ENCODE measurements at regions not wholly inside any gene's neighbourhood (a gene's known extent, or its start where the extent isn't known, plus 50 kb on each side); places are given as distances from the start of the nearest gene placed in this dataset.

DNA sequence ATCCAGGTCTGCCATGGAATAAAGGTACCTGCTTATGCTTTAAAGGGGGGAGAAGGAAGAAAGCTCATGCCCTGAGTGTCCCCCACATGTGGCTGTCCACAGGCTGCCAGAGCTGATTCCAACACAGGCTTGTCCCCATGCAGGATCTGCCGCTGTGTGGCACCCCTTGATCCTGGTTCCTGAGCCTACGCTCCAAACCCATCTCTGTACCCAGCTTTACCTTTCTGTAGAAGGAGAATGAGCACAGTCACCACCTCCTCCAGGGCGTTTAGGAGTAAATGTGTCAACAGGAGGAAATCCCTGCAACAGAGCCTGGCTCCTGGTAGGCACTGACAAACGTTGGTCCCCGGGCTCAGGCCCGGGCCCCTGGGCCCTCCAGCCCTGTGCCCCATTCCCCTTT, 175.6 kb downstream of the RBFOX3 start:
- Mint-ChIP-seq H3K27ac (ENCODE audit: low read depth) (no peak overlapping the region), H3K36me3 (ENCODE audit: insufficient read depth) (no peaks in the 10 kb centered on the region), H3K9me3 (no peaks in the 10 kb centered on the region), H3K27me3 (peaks cover 45% of the 10 kb centered on the region), H3K4me1 (no peaks in the 10 kb centered on the region), H3K4me3 (no peak overlapping the region)
- DNase-seq (ENCODE audit: low spot score in 2 of 2) (no peak), ATAC-seq (replicated peaks; ENCODE audit: extremely low read depth, poor library complexity, severe bottlenecking) (no peak)

DNA sequence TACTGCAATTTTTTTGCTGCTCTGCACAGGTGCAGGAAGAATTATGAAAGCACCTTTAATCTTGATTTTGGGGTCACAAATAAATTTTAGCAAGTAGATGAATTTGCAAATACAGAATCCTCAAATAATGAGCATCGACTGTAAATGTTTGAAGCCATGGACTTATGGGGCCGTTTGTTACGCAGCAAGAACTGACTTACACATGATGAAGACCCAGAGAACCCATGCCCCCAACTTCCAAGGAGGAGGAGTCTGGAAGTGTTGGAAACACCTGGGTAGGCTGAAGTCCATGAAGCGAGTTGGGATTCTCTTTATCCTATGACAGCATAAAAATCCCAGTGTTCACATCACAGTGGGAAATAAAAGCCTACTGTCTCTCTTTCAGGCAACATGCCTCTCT, 176.6 kb downstream of the RBFOX3 start:
- Mint-ChIP-seq H3K4me3 (no peak overlapping the region), H3K36me3 (ENCODE audit: insufficient read depth) (no peaks in the 10 kb centered on the region), H3K27me3 (peaks cover 50% of the 10 kb centered on the region), H3K9me3 (no peaks in the 10 kb centered on the region), H3K4me1 (no peaks in the 10 kb centered on the region), H3K27ac (ENCODE audit: low read depth) (no peak overlapping the region)
- ATAC-seq (replicated peaks; ENCODE audit: extremely low read depth, poor library complexity, severe bottlenecking) (no peak), DNase-seq (ENCODE audit: low spot score in 2 of 2) (no peak)

DNA sequence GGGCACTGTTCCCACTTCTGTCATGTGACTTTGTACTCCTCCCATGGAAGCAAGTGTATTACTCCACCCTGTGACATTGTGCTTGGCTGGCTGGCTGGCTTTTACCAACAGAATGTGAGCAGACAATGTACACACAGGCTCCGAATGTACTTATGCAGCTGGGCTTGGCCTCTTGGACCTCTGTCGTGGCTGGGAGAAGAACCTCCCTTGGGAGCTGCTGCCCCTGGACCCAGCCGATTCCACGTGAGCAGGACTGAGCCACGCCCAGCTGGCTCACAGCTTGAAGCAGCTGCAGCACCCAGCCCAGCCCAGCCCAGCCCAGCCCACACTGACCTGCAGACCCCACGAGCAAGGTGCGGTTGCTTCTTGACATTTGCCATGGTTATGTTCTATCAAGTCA, 177.5 kb downstream of the RBFOX3 start:
- ATAC-seq (replicated peaks; ENCODE audit: extremely low read depth, poor library complexity, severe bottlenecking) (no peak), DNase-seq (ENCODE audit: low spot score in 2 of 2) (no peak)
- H3K27me3 Mint-ChIP-seq: peaks cover 53% of the 10 kb centered on the region
- H3K4me3 Mint-ChIP-seq: no peak overlapping the region
- no peaks in the 10 kb centered on the region for H3K4me1 Mint-ChIP-seq
- no peaks in the 10 kb centered on the region for H3K36me3 Mint-ChIP-seq (ENCODE audit: insufficient read depth)
- no peak overlapping the region for H3K27ac Mint-ChIP-seq (ENCODE audit: low read depth)
- no peaks in the 10 kb centered on the region for H3K9me3 Mint-ChIP-seq

DNA sequence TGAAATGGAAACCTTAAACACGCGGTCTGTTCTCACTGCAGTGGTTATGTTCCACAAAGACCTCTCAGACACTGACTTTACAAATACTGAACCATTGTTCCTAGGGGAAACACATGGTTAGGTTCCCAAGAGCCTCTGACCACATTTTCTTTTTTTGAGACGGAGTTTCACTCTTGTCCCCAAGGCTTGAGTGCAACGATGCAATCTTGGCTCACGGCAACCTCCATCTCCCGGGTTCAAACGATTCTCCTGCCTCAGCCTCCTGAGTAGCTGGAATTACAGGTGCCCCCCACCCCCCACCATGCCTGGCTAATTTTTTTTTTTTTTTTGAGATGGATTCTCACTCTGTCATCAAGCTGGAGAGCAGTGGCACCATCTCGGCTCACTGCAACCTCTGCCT, 179.7 kb downstream of the RBFOX3 start:
- no peaks in the 10 kb centered on the region for H3K9me3 Mint-ChIP-seq
- H3K4me3 Mint-ChIP-seq: no peak overlapping the region
- peaks cover 49% of the 10 kb centered on the region for H3K27me3 Mint-ChIP-seq
- no peaks in the 10 kb centered on the region for H3K36me3 Mint-ChIP-seq (ENCODE audit: insufficient read depth)
- DNase-seq (ENCODE audit: low spot score in 2 of 2) (no peak), ATAC-seq (replicated peaks; ENCODE audit: extremely low read depth, poor library complexity, severe bottlenecking) (no peak)
- H3K27ac Mint-ChIP-seq (ENCODE audit: low read depth): no peak overlapping the region
- no peaks in the 10 kb centered on the region for H3K4me1 Mint-ChIP-seq

DNA sequence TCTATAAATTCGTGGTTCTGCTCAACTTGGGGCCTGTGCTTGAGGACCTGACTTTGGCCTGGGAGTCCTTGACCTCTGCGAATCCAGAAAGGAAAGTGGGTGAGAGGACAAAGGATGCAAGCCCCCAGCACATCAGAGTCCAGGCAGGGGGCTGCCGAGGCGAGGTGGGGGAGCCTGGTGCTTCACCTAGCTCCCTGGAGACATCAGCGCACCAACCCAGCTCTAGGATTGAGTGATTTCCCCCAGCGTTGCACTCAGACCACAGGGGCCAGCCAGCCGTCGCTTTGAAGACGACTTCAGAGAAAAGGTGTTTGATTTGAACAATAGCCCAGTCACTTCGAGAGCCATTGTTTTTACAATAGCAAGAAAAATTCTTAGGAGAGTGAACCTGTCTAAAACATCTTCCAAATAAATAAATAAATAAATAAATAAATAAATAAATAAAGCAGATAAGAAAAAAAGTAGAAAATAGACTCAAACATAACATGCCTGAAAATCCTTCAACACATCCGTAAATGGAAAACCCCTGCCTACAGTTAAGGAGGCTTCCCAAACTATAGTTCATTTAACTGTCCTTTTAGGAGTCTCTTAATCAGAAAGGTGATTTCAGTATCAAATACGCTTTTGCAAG, 180.9 kb downstream of the RBFOX3 start:
- H3K36me3 Mint-ChIP-seq (ENCODE audit: insufficient read depth): no peaks in the 10 kb centered on the region
- H3K4me3 Mint-ChIP-seq: no peak overlapping the region
- H3K9me3 Mint-ChIP-seq: no peaks in the 10 kb centered on the region
- ATAC-seq (replicated peaks; ENCODE audit: extremely low read depth, poor library complexity, severe bottlenecking) (no peak), DNase-seq (ENCODE audit: low spot score in 2 of 2) (no peak)
- H3K27ac Mint-ChIP-seq (ENCODE audit: low read depth): no peak overlapping the region
- no peaks in the 10 kb centered on the region for H3K4me1 Mint-ChIP-seq
- H3K27me3 Mint-ChIP-seq: peaks cover 51% of the 10 kb centered on the region

DNA sequence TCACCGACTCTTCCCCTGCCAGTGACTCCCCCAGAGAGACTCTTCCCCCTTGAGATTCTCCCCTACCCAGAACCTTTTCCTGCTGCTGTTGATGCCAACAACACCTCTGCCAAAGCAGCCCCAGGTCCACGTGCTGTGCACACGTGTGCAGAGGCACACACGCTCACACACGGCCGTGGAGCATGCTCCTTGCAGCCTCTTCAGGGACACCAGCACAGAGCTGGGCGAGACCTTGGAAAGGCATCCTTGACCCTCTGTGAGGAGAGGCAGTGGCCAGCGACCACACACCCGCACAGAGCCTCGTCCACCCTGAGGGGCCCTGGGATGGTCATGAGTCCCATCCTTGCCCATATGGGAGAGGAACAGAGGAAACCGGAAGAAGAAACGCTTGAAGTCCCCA, 181.9 kb downstream of the RBFOX3 start:
- Mint-ChIP-seq H3K27me3 (peaks cover 58% of the 10 kb centered on the region), H3K4me3 (no peak overlapping the region), H3K36me3 (ENCODE audit: insufficient read depth) (no peaks in the 10 kb centered on the region), H3K27ac (ENCODE audit: low read depth) (no peak overlapping the region), H3K4me1 (no peaks in the 10 kb centered on the region), H3K9me3 (no peaks in the 10 kb centered on the region)
- ATAC-seq (replicated peaks; ENCODE audit: extremely low read depth, poor library complexity, severe bottlenecking): no peak
- no peak for DNase-seq (ENCODE audit: low spot score in 2 of 2)

DNA sequence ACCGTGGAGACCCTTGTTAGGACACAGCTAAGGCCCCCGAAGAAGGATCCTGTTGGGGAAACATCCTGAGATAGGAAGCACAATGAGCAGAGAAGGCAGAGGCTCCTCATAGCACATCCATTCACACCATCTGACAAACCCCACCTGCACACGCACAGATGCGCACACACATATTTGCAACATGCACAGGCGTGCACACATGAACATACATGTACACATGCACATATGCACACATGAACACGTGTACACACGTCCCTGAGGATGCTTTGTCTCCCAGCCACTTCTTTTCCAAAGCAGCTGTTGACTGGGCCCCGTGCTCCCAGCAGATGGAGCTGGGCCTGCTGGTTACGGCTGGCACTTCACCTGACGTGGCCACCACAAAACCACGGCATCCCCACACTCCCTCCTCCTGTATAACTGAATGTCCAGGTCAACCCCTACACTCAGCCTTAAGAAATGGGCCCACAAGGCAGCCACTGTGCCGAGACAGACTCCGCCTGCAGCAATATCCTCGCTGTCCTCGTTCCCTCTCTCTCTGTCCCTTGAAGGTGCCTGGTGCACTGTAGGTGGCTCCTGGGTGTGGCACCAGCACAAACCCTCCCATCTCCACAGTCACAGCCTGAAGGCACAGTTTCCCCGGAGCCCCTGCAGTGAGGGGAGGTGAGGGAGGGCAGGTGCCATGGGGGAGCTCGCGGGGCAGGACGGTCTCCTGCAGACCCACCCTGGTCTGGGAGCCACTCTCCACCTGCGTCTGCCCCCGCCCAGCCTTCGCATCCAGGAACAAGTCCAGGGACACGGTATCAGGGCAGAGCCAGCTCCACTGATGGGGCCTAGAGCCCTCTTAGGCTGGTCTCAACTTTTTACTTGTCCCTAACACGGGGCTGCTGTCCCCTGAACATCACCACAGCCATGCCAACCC, 183.0 kb downstream of the RBFOX3 start:
- H3K27ac Mint-ChIP-seq (ENCODE audit: low read depth): no peak overlapping the region
- no peaks in the 10 kb centered on the region for H3K9me3 Mint-ChIP-seq
- no peaks in the 10 kb centered on the region for H3K4me1 Mint-ChIP-seq
- no peak for ATAC-seq (replicated peaks; ENCODE audit: extremely low read depth, poor library complexity, severe bottlenecking)
- H3K36me3 Mint-ChIP-seq (ENCODE audit: insufficient read depth): no peaks in the 10 kb centered on the region
- no peak for DNase-seq (ENCODE audit: low spot score in 2 of 2)
- peaks cover 58% of the 10 kb centered on the region for H3K27me3 Mint-ChIP-seq
- no peak overlapping the region for H3K4me3 Mint-ChIP-seq

DNA sequence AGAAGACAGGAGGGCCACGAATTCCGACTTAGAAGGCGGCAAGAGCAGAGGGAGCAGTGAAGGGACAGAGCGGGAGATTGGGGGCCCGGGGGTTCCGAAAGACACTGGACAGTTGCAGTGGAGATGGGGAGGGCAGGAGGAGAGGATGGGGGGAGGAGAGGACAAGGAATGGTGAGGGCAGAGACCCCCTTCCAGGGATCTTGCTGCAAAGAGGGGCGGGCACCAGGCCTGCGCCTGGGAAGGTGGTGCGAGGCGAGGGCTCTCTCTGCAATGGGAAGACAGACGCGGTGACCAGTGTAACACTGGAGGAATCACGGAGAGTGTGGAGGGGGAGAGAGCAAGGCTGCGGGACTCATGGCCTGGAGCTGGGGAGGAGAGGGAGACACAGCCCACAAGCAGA, 185.2 kb downstream of the RBFOX3 start:
- H3K36me3 Mint-ChIP-seq (ENCODE audit: insufficient read depth): no peaks in the 10 kb centered on the region
- DNase-seq (ENCODE audit: low spot score in 2 of 2): no peak
- H3K9me3 Mint-ChIP-seq: no peaks in the 10 kb centered on the region
- H3K4me1 Mint-ChIP-seq: no peaks in the 10 kb centered on the region
- H3K27me3 Mint-ChIP-seq: peaks cover 58% of the 10 kb centered on the region
- no peak overlapping the region for H3K4me3 Mint-ChIP-seq
- peak overlapping the region; percentile 60 for H3K27ac Mint-ChIP-seq (ENCODE audit: low read depth)
- ATAC-seq (replicated peaks; ENCODE audit: extremely low read depth, poor library complexity, severe bottlenecking): no peak

DNA sequence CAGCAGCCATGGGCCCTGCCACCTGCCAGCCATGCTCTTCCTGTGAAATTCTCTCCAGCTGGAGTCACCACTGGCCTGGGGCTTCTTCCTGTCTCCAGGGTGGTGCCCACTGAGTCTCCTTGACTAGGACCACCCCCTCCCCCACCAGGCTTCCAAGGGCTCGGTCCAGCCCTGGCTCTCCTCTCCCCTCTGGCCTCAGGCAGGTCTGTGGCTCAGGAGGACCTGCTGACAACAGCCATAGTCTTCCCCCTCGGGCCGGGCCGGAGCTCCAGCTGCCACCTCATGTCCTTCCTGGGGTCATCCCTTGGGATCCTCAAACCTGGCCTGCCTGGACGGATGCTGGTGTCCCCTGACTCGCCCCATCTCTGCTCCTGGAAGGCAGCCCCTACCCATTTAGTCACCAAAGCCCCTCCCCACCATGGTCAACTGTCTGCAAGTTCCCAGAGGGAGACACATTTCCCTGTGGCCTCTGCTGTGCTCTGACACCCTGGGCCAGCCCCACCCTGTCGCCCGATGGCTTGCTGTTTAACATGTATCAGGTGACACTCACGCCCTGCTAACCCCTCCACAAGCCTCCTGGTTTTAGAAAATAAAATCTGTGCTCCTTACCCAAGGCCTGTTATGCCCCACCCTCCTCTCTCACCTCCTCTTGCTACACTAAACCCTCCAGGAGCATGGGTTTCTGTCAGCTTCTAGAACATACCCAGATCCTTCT, 186.2 kb downstream of the RBFOX3 start:
- DNase-seq (ENCODE audit: low spot score in 2 of 2) (no peak), ATAC-seq (replicated peaks; ENCODE audit: extremely low read depth, poor library complexity, severe bottlenecking) (no peak)
- Mint-ChIP-seq H3K9me3 (no peaks in the 10 kb centered on the region), H3K4me3 (no peak overlapping the region), H3K4me1 (no peaks in the 10 kb centered on the region), H3K27ac (ENCODE audit: low read depth) (peak overlapping the region; percentile 60), H3K36me3 (ENCODE audit: insufficient read depth) (no peaks in the 10 kb centered on the region), H3K27me3 (peaks cover 57% of the 10 kb centered on the region)

DNA sequence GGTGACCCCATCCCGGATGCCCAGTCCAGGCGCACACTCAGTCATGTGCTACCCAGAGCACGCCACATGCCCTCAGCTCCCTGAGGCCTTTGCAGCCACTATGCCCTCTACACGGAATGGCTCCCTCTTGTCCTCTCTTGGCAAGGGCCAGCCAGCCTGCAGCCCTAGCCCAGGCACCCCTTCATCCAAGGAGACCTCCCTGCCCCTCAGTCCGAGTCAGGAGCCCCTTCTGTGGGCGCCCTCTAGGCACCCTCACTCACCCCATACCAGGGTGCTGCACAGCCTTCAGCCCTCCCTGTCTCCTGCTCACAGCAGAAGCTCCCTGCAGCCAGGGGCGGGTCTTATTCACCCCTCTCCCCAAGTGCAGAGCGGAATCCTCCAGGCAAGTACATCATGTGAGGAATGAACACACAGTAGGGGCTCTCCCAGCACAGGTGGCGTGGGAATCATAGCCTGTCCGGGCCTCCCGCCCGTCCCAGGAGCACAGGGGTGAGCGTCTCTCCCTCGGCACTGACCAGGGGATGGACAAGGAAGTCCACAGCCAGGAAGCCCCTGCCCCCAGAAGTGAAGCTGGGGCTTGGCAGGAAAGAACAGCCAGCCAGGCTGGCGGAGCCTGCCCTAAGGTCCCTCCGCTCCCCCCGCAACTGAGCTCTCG, 186.9 kb downstream of the RBFOX3 start:
- DNase-seq (ENCODE audit: low spot score in 2 of 2): no peak
- no peak for ATAC-seq (replicated peaks; ENCODE audit: extremely low read depth, poor library complexity, severe bottlenecking)
- Mint-ChIP-seq H3K9me3 (no peaks in the 10 kb centered on the region), H3K4me1 (no peaks in the 10 kb centered on the region), H3K36me3 (ENCODE audit: insufficient read depth) (no peaks in the 10 kb centered on the region), H3K27ac (ENCODE audit: low read depth) (no peak overlapping the region), H3K27me3 (peaks cover 56% of the 10 kb centered on the region), H3K4me3 (no peak overlapping the region)

DNA sequence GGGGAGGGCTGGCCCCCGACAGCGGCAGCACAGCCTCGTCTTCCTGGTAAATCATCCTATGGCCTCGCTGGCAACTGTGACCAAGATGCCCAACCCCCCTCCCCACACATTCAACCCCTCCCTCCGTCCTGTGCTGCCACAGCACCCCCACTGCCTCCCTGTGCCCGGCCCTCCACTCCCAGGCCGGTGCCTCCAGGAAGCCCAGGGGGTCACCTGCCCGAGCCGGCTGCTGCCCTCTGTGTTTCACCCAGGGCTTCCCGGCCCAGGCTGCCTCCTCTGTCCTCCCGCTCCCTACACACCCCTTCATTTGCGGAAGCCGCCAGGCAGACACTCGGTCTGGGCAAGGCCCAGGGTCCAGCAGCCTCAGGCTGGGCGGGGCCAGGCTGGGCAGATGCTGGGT, 188.6 kb downstream of the RBFOX3 start:
- Mint-ChIP-seq H3K4me3 (no peak overlapping the region), H3K36me3 (ENCODE audit: insufficient read depth) (no peaks in the 10 kb centered on the region), H3K4me1 (no peaks in the 10 kb centered on the region), H3K27me3 (peaks cover 62% of the 10 kb centered on the region), H3K9me3 (no peaks in the 10 kb centered on the region), H3K27ac (ENCODE audit: low read depth) (no peak overlapping the region)
- DNase-seq (ENCODE audit: low spot score in 2 of 2) (no peak), ATAC-seq (replicated peaks; ENCODE audit: extremely low read depth, poor library complexity, severe bottlenecking) (no peak)

DNA sequence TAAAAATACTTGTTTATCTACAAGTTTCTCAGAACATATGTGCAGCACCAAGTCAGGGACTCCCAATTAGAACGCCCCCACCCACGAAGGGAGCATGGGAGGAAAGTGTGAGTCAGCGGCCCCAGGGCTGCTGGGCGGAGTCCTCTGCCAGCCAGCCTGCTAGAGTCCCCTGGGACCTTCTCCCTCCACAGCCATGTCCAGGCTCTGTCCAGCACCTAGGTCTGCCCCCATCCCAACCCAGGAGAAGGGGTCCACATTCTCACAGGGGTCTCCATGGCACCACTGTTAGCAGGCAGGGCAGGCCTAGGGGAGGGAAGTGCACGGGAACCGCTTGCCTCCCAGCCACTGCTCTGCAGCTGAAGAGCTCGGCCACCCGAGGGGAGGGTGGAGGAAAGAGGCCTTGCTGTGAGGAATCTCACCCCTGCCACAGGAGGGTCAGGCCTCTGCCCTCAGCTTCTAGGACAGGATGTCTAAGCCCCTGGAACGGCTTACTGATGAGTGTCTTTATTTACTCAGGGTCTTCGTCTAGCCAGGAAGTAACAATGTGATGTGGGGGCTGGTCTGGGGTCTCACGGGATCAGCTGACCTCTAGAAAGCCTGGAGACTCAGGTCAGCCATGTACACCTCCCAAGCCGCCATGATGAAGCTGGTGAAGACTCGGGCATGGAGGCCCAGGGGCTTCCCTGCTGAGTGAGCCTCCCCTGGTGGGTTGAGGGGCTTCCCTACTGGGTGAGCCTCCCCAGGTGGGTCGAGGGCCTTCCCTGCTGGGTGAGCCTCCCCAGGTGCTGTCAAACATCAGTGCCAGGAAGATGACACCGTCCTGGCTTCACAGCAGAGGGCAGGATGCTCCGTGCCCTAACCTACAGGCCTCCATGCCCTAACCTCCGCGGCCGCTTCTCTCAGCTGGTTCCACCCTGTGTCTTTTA, 190.3 kb downstream of the RBFOX3 start:
- Mint-ChIP-seq H3K4me3 (no peak overlapping the region), H3K36me3 (ENCODE audit: insufficient read depth) (no peaks in the 10 kb centered on the region), H3K9me3 (no peaks in the 10 kb centered on the region), H3K27ac (ENCODE audit: low read depth) (no peak overlapping the region), H3K27me3 (peaks cover 58% of the 10 kb centered on the region), H3K4me1 (no peaks in the 10 kb centered on the region)
- DNase-seq (ENCODE audit: low spot score in 2 of 2) (no peak), ATAC-seq (replicated peaks; ENCODE audit: extremely low read depth, poor library complexity, severe bottlenecking) (no peak)
